ENCODE measurements at regions not wholly inside any gene's neighbourhood (a gene's known extent, or its start where the extent isn't known, plus 50 kb on each side); places are given as distances from the start of the nearest gene placed in this dataset.

GRCh38 chr12:107895966-107896365, 121.5 kb downstream of the ASCL4 start:
- no peak overlapping the region for H3K9ac ChIP-seq (ENCODE audit: low read length)
- H3K27ac ChIP-seq (ENCODE audit: low read depth, low read length): no peak overlapping the region
- H3K4me3 ChIP-seq (ENCODE audit: low read depth in 1 of 2, low read length in 2 of 2): no peak overlapping the region
- H3K27me3 ChIP-seq (ENCODE audit: control insufficient read depth in 1 of 2, insufficient read depth in 2 of 2, low read length in 2 of 2): no peaks in the 10 kb centered on the region
- H3K4me1 ChIP-seq (ENCODE audit: insufficient read depth, low read length): no peaks in the 10 kb centered on the region
- no peaks in the 10 kb centered on the region for H3K36me3 ChIP-seq (ENCODE audit: insufficient read depth, low read length)
- H3K9me3 ChIP-seq (ENCODE audit: low read length): no peaks in the 10 kb centered on the region

DNA sequence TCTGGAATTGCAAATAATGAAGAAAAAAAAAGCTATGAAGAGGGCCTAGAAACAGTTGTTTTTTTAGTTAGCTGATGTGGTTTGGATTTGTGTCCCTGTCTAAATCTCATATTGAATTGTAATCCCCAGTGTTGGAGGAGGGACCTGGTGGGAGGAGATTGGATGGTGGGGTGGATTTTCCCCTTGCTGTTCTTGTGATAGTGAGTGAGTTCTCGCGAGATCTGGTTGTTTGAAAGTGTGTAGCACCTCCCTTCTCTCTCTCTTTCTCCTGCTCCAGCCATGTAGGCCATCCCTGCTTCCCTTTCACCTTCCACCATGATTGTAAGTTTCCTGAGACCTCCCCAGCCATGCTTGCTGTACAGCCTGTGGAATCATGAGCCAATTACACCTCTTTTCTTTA, 126.1 kb downstream of the ASCL4 start:
- Histone ChIP-seq H3K4me3 (ENCODE audit: low read depth in 1 of 2, low read length in 2 of 2) (no peak overlapping the region), H3K9ac (ENCODE audit: low read length) (no peak overlapping the region), H3K36me3 (ENCODE audit: insufficient read depth, low read length) (no peaks in the 10 kb centered on the region), H3K27me3 (ENCODE audit: control insufficient read depth in 1 of 2, insufficient read depth in 2 of 2, low read length in 2 of 2) (peaks cover 0 to 6% of the 10 kb centered on the region in 2 donors), H3K9me3 (ENCODE audit: low read length) (no peaks in the 10 kb centered on the region), H3K4me1 (ENCODE audit: insufficient read depth, low read length) (no peaks in the 10 kb centered on the region), H3K27ac (ENCODE audit: low read depth, low read length) (no peak overlapping the region)

GRCh38 chr12:107903341-107904061, 129.0 kb downstream of the ASCL4 start:
- H3K9ac ChIP-seq (ENCODE audit: low read length): no peak overlapping the region
- peak overlapping the region; percentile 3 to 21 for H3K4me3 ChIP-seq (ENCODE audit: low read depth in 1 of 2, low read length in 2 of 2)
- no peaks in the 10 kb centered on the region for H3K36me3 ChIP-seq (ENCODE audit: insufficient read depth, low read length)
- no peaks in the 10 kb centered on the region for H3K4me1 ChIP-seq (ENCODE audit: insufficient read depth, low read length)
- H3K9me3 ChIP-seq (ENCODE audit: low read length): no peaks in the 10 kb centered on the region
- no peak overlapping the region for H3K27ac ChIP-seq (ENCODE audit: low read depth, low read length)
- H3K27me3 ChIP-seq (ENCODE audit: control insufficient read depth in 1 of 2, insufficient read depth in 2 of 2, low read length in 2 of 2): peaks cover 10 to 22% of the 10 kb centered on the region in 2 donors

- no peak overlapping the region for H3K4me3 ChIP-seq (ENCODE audit: low read depth in 1 of 2, low read length in 2 of 2)
- H3K36me3 ChIP-seq (ENCODE audit: insufficient read depth, low read length): no peaks in the 10 kb centered on the region
- H3K9ac ChIP-seq (ENCODE audit: low read length): no peak overlapping the region
- H3K27me3 ChIP-seq (ENCODE audit: control insufficient read depth in 1 of 2, insufficient read depth in 2 of 2, low read length in 2 of 2): peaks cover 10 to 22% of the 10 kb centered on the region in 2 donors
- H3K9me3 ChIP-seq (ENCODE audit: low read length): no peaks in the 10 kb centered on the region
- H3K27ac ChIP-seq (ENCODE audit: low read depth, low read length): no peak overlapping the region
- H3K4me1 ChIP-seq (ENCODE audit: insufficient read depth, low read length): no peaks in the 10 kb centered on the region
Observed at GRCh38 chr12:107906707-107907106, 132.2 kb downstream of the ASCL4 start.

DNA sequence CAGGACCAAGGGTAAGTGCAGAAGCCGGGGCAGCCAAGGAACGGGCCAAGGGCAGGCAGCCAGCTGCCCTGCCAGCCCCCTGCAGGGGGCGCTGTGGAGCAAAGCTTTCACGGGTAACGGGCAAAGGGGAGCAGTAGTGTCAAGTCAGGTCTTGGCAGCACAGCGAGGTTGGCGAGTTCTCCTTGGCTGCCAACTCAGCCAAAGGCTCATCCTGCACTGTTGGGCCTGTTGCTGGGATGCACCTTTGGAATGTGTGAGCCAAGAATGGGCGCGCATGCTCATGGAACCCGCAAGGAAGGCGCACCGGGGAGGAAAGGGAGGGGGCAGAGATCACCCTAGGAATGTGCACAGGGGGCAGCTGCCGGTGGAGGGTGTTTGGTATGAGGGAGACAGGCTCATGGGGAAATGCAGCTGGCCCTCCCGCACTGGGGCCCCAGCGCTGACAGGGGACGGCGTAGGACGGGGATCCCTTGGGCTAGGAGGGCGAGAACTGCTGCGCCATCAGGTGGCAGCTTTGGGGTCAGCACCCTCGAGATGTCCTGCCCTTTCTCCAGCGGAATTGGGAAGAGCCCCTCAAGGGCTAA, 138.0 kb downstream of the ASCL4 start:
- H3K9me3 ChIP-seq (ENCODE audit: low read length): no peaks in the 10 kb centered on the region
- H3K4me3 ChIP-seq (ENCODE audit: low read depth in 1 of 2, low read length in 2 of 2): peak overlapping the region in 1 of 2 donors; percentile 19
- H3K9ac ChIP-seq (ENCODE audit: low read length): no peak overlapping the region
- H3K27me3 ChIP-seq (ENCODE audit: control insufficient read depth in 1 of 2, insufficient read depth in 2 of 2, low read length in 2 of 2): peaks cover under 1 to 4% of the 10 kb centered on the region in 2 donors
- H3K36me3 ChIP-seq (ENCODE audit: insufficient read depth, low read length): no peaks in the 10 kb centered on the region
- H3K4me1 ChIP-seq (ENCODE audit: insufficient read depth, low read length): peaks cover 3% of the 10 kb centered on the region
- H3K27ac ChIP-seq (ENCODE audit: low read depth, low read length): no peak overlapping the region

- Histone ChIP-seq H3K27me3 (ENCODE audit: control insufficient read depth in 1 of 2, insufficient read depth in 2 of 2, low read length in 2 of 2) (no peaks in the 10 kb centered on the region), H3K4me3 (ENCODE audit: low read depth in 1 of 2, low read length in 2 of 2) (no peak overlapping the region), H3K9ac (ENCODE audit: low read length) (no peak overlapping the region), H3K27ac (ENCODE audit: low read depth, low read length) (no peak overlapping the region), H3K36me3 (ENCODE audit: insufficient read depth, low read length) (no peaks in the 10 kb centered on the region), H3K4me1 (ENCODE audit: insufficient read depth, low read length) (peaks cover 3% of the 10 kb centered on the region), H3K9me3 (ENCODE audit: low read length) (no peaks in the 10 kb centered on the region)
Observed at GRCh38 chr12:107914460-107914977, 140.0 kb downstream of the ASCL4 start.

GRCh38 chr12:107917912-107918800, 143.7 kb downstream of the ASCL4 start:
- Histone ChIP-seq H3K36me3 (ENCODE audit: insufficient read depth, low read length) (no peaks in the 10 kb centered on the region), H3K27me3 (ENCODE audit: control insufficient read depth in 1 of 2, insufficient read depth in 2 of 2, low read length in 2 of 2) (no peaks in the 10 kb centered on the region), H3K4me3 (ENCODE audit: low read depth in 1 of 2, low read length in 2 of 2) (no peak overlapping the region), H3K9ac (ENCODE audit: low read length) (no peak overlapping the region), H3K27ac (ENCODE audit: low read depth, low read length) (no peak overlapping the region), H3K4me1 (ENCODE audit: insufficient read depth, low read length) (no peaks in the 10 kb centered on the region), H3K9me3 (ENCODE audit: low read length) (no peaks in the 10 kb centered on the region)

GRCh38 chr12:107921062-107921461, 146.6 kb downstream of the ASCL4 start:
- Histone ChIP-seq H3K4me1 (ENCODE audit: insufficient read depth, low read length) (no peaks in the 10 kb centered on the region), H3K27ac (ENCODE audit: low read depth, low read length) (no peak overlapping the region), H3K27me3 (ENCODE audit: control insufficient read depth in 1 of 2, insufficient read depth in 2 of 2, low read length in 2 of 2) (no peaks in the 10 kb centered on the region), H3K9me3 (ENCODE audit: low read length) (no peaks in the 10 kb centered on the region), H3K4me3 (ENCODE audit: low read depth in 1 of 2, low read length in 2 of 2) (no peak overlapping the region), H3K9ac (ENCODE audit: low read length) (no peak overlapping the region), H3K36me3 (ENCODE audit: insufficient read depth, low read length) (no peaks in the 10 kb centered on the region)

- Histone ChIP-seq H3K4me3 (ENCODE audit: low read depth in 1 of 2, low read length in 2 of 2) (no peak overlapping the region), H3K4me1 (ENCODE audit: insufficient read depth, low read length) (peaks cover 5% of the 10 kb centered on the region), H3K9ac (ENCODE audit: low read length) (no peak overlapping the region), H3K36me3 (ENCODE audit: insufficient read depth, low read length) (no peaks in the 10 kb centered on the region), H3K27ac (ENCODE audit: low read depth, low read length) (no peak overlapping the region), H3K9me3 (ENCODE audit: low read length) (no peaks in the 10 kb centered on the region), H3K27me3 (ENCODE audit: control insufficient read depth in 1 of 2, insufficient read depth in 2 of 2, low read length in 2 of 2) (no peaks in the 10 kb centered on the region)
Observed at GRCh38 chr12:107925125-107925524, 150.6 kb downstream of the ASCL4 start.

- H3K4me1 ChIP-seq (ENCODE audit: insufficient read depth, low read length): peaks cover 9% of the 10 kb centered on the region
Observed at GRCh38 chr12:107929436-107929835, 154.9 kb downstream of the ASCL4 start.

GRCh38 chr12:107931761-107932160, 157.3 kb downstream of the ASCL4 start:
- Histone ChIP-seq H3K9ac (ENCODE audit: low read length) (no peak overlapping the region), H3K4me3 (ENCODE audit: low read depth in 1 of 2, low read length in 2 of 2) (no peak overlapping the region), H3K4me1 (ENCODE audit: insufficient read depth, low read length) (peaks cover 9% of the 10 kb centered on the region), H3K27ac (ENCODE audit: low read depth, low read length) (no peak overlapping the region), H3K9me3 (ENCODE audit: low read length) (no peaks in the 10 kb centered on the region), H3K27me3 (ENCODE audit: control insufficient read depth in 1 of 2, insufficient read depth in 2 of 2, low read length in 2 of 2) (no peaks in the 10 kb centered on the region), H3K36me3 (ENCODE audit: insufficient read depth, low read length) (no peaks in the 10 kb centered on the region)

More at GRCh38 chr12:107929436-107929835, 154.9 kb downstream of the ASCL4 start:
- Histone ChIP-seq H3K9ac (ENCODE audit: low read length) (no peak overlapping the region), H3K36me3 (ENCODE audit: insufficient read depth, low read length) (no peaks in the 10 kb centered on the region), H3K27ac (ENCODE audit: low read depth, low read length) (no peak overlapping the region), H3K27me3 (ENCODE audit: control insufficient read depth in 1 of 2, insufficient read depth in 2 of 2, low read length in 2 of 2) (no peaks in the 10 kb centered on the region), H3K4me3 (ENCODE audit: low read depth in 1 of 2, low read length in 2 of 2) (peak overlapping the region in 1 of 2 donors; percentile 8), H3K9me3 (ENCODE audit: low read length) (no peaks in the 10 kb centered on the region)

Measured in muscle layer of colon (tissue), 2 donors.